GM20000 (cell line): ENCODE measurements at regions not wholly inside any gene's neighbourhood (a gene's known extent, or its start where the extent isn't known, plus 50 kb on each side); places are given as distances from the start of the nearest gene placed in this dataset.

Experiments
- DNase-seq: peaks from one replicate; pipeline ENCODE4 v3.0.0; 2012; ENCODE audit warnings: low spot score
- CTCF ChIP-seq: IDR thresholded peaks from 2 replicates; pipeline ENCODE4 v1.5.1; 2012; ENCODE audit warnings: mild to moderate bottlenecking, control low read depth; ENCODE audit errors: extremely low read depth, missing control alignments

GRCh38 chr15:26156051-26156450 is 292.9 kb upstream of the ATP10A start:
- no peak for TF ChIP-seq CTCF
- no peak for DNase-seq

GRCh38 chr15:26148156-26148860 is 285.2 kb upstream of the ATP10A start:
- no peak for TF ChIP-seq CTCF
- no peak for DNase-seq

GRCh38 chr15:26146202-26146601 is 283.1 kb upstream of the ATP10A start:
- no peak for TF ChIP-seq CTCF
- no peak for DNase-seq

- no peak for TF ChIP-seq CTCF
- DNase-seq: no peak
These were observed 282.7 kb upstream of the ATP10A start for GRCh38 chr15:26145796-26146195.

GRCh38 chr15:26144836-26145235 is 281.7 kb upstream of the ATP10A start:
- TF ChIP-seq CTCF: no peak

GRCh38 chr15:26143221-26143620 is 280.1 kb upstream of the ATP10A start:
- DNase-seq: no peak
- no peak for TF ChIP-seq CTCF

More at GRCh38 chr15:26144836-26145235, 281.7 kb upstream of the ATP10A start:
- DNase-seq: no peak

GRCh38 chr15:26134812-26135211 is 271.7 kb upstream of the ATP10A start:
- no peak for TF ChIP-seq CTCF
- DNase-seq: no peak
